ENCODE measurements at regions not wholly inside any gene's neighbourhood (a gene's known extent, or its start where the extent isn't known, plus 50 kb on each side); places are given as distances from the start of the nearest gene placed in this dataset.
"Not testable (repeated sequence)": the region's sequence is repeated elsewhere in the genome, so short reads cannot be mapped to it uniquely, and the experiment has no call there.

GRCh38 chr2:199131136-199131655 is 326.5 kb downstream of the SATB2 start:
- DNase-seq = no peak

- no peak for DNase-seq
Measured at GRCh38 chr2:199130501-199130900, 327.2 kb downstream of the SATB2 start.

- no peak for DNase-seq
Measured at GRCh38 chr2:199128476-199129229, 329.1 kb downstream of the SATB2 start.

GRCh38 chr2:199119796-199120195 is 337.9 kb downstream of the SATB2 start:
- DNase-seq = no peak

GRCh38 chr2:199118673-199119112 is 339.0 kb downstream of the SATB2 start:
- DNase-seq = no peak

GRCh38 chr2:199115169-199115568 is 342.6 kb downstream of the SATB2 start:
- DNase-seq = no peak

GRCh38 chr2:199113111-199113510 is 344.6 kb downstream of the SATB2 start:
- DNase-seq = no peak

- DNase-seq = no peak
Measured at GRCh38 chr2:199111458-199111857, 346.3 kb downstream of the SATB2 start.

GRCh38 chr2:199108056-199108455 is 349.7 kb downstream of the SATB2 start:
- no peak for DNase-seq

GRCh38 chr2:199105826-199106225 is 351.9 kb downstream of the SATB2 start:
- no peak for DNase-seq

GRCh38 chr2:199101487-199101886 is 356.3 kb downstream of the SATB2 start:
- no peak for DNase-seq

- peak; percentile 58 for DNase-seq
Measured at GRCh38 chr2:199100326-199101110, 357.2 kb downstream of the SATB2 start.

- no peak for DNase-seq
Measured at GRCh38 chr2:199092419-199092818, 365.3 kb downstream of the SATB2 start.

GRCh38 chr2:199085261-199085660 is 372.5 kb downstream of the SATB2 start:
- no peak for DNase-seq

- DNase-seq = no peak
Measured at GRCh38 chr2:199070322-199070949, 387.3 kb downstream of the SATB2 start.

- no peak for DNase-seq
Measured at GRCh38 chr2:199064201-199064600, 393.5 kb downstream of the SATB2 start.

GRCh38 chr2:199057936-199058335 is 399.8 kb downstream of the SATB2 start:
- DNase-seq = no peak

GRCh38 chr2:199055336-199055735 is 402.4 kb downstream of the SATB2 start:
- no peak for DNase-seq

GRCh38 chr2:199042660-199043379 is 414.9 kb downstream of the SATB2 start:
- no peak for DNase-seq

GRCh38 chr2:199040522-199040921 is 417.2 kb downstream of the SATB2 start:
- no peak for DNase-seq

- DNase-seq = not testable (repeated sequence)
Measured at GRCh38 chr2:199033761-199034160, 424.0 kb downstream of the SATB2 start.

- no peak for DNase-seq
Measured at GRCh38 chr2:199025146-199025545, 432.6 kb downstream of the SATB2 start.

GRCh38 chr2:199024224-199024623 is 433.5 kb downstream of the SATB2 start:
- no peak for DNase-seq

Measured in fibroblast of skin of back (primary cell).